Ovary (tissue), 3 donors: ENCODE measurements at regions not wholly inside any gene's neighbourhood (a gene's known extent, or its start where the extent isn't known, plus 50 kb on each side); places are given as distances from the start of the nearest gene placed in this dataset.

Experiments
- POLR2A ChIP-seq: fragments of 450-650 bp; IDR thresholded peaks from one replicate; pipeline ENCODE4 v1.6.1; 2017; ENCODE audit warnings: antibody characterized with exemption, mild to moderate bottlenecking, moderate library complexity
- TF ChIP-seq, protein P1 (sequence below), 3 donors: fragments of 450-650 bp in 2 of 3; fragments of 200-600 bp in 1 of 3; IDR thresholded peaks; one replicate each; pipeline versions ENCODE4 v1.5.1 to v1.8.0; 2016 to 2022; ENCODE audit warnings: antibody characterized with exemption in 3 of 3, mild to moderate bottlenecking in 1 of 3
- donor health status: DM: no; HTN: no; CAD: no.

- TF ChIP-seq, protein P1, sequence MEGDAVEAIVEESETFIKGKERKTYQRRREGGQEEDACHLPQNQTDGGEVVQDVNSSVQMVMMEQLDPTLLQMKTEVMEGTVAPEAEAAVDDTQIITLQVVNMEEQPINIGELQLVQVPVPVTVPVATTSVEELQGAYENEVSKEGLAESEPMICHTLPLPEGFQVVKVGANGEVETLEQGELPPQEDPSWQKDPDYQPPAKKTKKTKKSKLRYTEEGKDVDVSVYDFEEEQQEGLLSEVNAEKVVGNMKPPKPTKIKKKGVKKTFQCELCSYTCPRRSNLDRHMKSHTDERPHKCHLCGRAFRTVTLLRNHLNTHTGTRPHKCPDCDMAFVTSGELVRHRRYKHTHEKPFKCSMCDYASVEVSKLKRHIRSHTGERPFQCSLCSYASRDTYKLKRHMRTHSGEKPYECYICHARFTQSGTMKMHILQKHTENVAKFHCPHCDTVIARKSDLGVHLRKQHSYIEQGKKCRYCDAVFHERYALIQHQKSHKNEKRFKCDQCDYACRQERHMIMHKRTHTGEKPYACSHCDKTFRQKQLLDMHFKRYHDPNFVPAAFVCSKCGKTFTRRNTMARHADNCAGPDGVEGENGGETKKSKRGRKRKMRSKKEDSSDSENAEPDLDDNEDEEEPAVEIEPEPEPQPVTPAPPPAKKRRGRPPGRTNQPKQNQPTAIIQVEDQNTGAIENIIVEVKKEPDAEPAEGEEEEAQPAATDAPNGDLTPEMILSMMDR (IDR thresholded peaks at IDR 0.05), result no peak
- no peak for TF ChIP-seq POLR2A
Observed at GRCh38 chr13:80900561-80900960, 559.6 kb upstream of the SPRY2 start.
